T-helper 1 cell treated with Interleukin-12 subunit alpha and Interleukin-12 subunit beta and Interleukin-4 antibody, amounts not matched to agents 30 ng/mL and 1 ng/mL, for 36 hours (primary cell): ENCODE measurements at regions not wholly inside any gene's neighbourhood (a gene's known extent, or its start where the extent isn't known, plus 50 kb on each side); places are given as distances from the start of the nearest gene placed in this dataset.
"Not testable (repeated sequence)": the region's sequence is repeated elsewhere in the genome, so short reads cannot be mapped to it uniquely, and the experiment has no call there.

Experiments used
- intact Hi-C: fragments of 100-400 bp; cut with micrococcal nuclease; formaldehyde crosslinking; loops from one replicate; pipeline ENCODE4 v1.15.1; 2024

GRCh38 chrX:140165849-140166248, 200.5 kb upstream of the CXorf66 start:
- intact Hi-C loops, result no loop called here

- intact Hi-C loops, result no loop called here
These were observed 199.1 kb upstream of the CXorf66 start for GRCh38 chrX:140164391-140164790.

GRCh38 chrX:140163371-140164159, 198.2 kb upstream of the CXorf66 start:
- intact Hi-C loops, result no loop called here

- intact Hi-C loops, result no loop called here
These were observed 192.3 kb upstream of the CXorf66 start for GRCh38 chrX:140157611-140158010.

GRCh38 chrX:140157143-140157542, 191.8 kb upstream of the CXorf66 start:
- intact Hi-C loops, result no loop called here

GRCh38 chrX:140151316-140151715, 186.0 kb upstream of the CXorf66 start:
- intact Hi-C loops, result no loop called here

- intact Hi-C loops, result no loop called here
These were observed 184.4 kb upstream of the CXorf66 start for GRCh38 chrX:140149761-140150160.

- intact Hi-C loops, result loop anchor here (1.0 to 5.0 kb wide), 2 partner anchors 84 to 591 kb away; no protein-coding TSS in a partner anchor
These were observed 176.2 kb upstream of the CXorf66 start for GRCh38 chrX:140141444-140142029.

GRCh38 chrX:140138492-140138891, 173.2 kb upstream of the CXorf66 start:
- intact Hi-C loops, result not testable (repeated sequence)

GRCh38 chrX:140138065-140138464, 172.7 kb upstream of the CXorf66 start:
- intact Hi-C loops, result not testable (repeated sequence)

- intact Hi-C loops, result no loop called here
These were observed 167.6 kb upstream of the CXorf66 start for GRCh38 chrX:140132937-140133336.

GRCh38 chrX:140123446-140123845, 158.1 kb upstream of the CXorf66 start:
- intact Hi-C loops, result no loop called here

- intact Hi-C loops, result not testable (repeated sequence)
These were observed 148.7 kb upstream of the CXorf66 start for GRCh38 chrX:140114059-140114458.

- intact Hi-C loops, result no loop called here
These were observed 144.8 kb upstream of the CXorf66 start for GRCh38 chrX:140110081-140110650.

- intact Hi-C loops, result no loop called here
These were observed 139.4 kb upstream of the CXorf66 start for GRCh38 chrX:140104760-140105159.

GRCh38 chrX:140099221-140099620, 133.9 kb upstream of the CXorf66 start:
- intact Hi-C loops, result no loop called here

- intact Hi-C loops, result no loop called here
These were observed 126.8 kb upstream of the CXorf66 start for GRCh38 chrX:140092121-140092520.

- intact Hi-C loops, result no loop called here
These were observed 126.0 kb upstream of the CXorf66 start for GRCh38 chrX:140091125-140091886.

- intact Hi-C loops, result no loop called here
These were observed 125.4 kb upstream of the CXorf66 start for GRCh38 chrX:140090800-140091124.

GRCh38 chrX:140088438-140088837, 123.1 kb upstream of the CXorf66 start:
- intact Hi-C loops, result no loop called here

- intact Hi-C loops, result no loop called here
These were observed 122.6 kb upstream of the CXorf66 start for GRCh38 chrX:140087875-140088274.

- intact Hi-C loops, result no loop called here
These were observed 121.4 kb upstream of the CXorf66 start for GRCh38 chrX:140086691-140087090.
